A549 (cell line): ENCODE measurements at regions not wholly inside any gene's neighbourhood (a gene's known extent, or its start where the extent isn't known, plus 50 kb on each side); places are given as distances from the start of the nearest gene placed in this dataset.
"Not testable (repeated sequence)": the region's sequence is repeated elsewhere in the genome, so short reads cannot be mapped to it uniquely, and the experiment has no call there.

ENCODE experiments used
- ATAC-seq, 2 experiments: fragments of 200-7000 bp in 1 of 2; fragments of >200 bp in 1 of 2; cut with Nextera tagmentation in 1 of 2; cut with Tn5 transposase in 1 of 2; 3 replicates each; pipeline versions ENCODE4 v1.8.0 to v1.9.1; 2018 to 2020; ENCODE audit warnings: mild to moderate bottlenecking in 1 of 2, moderate library complexity in 1 of 2
- CTCF ChIA-PET: fragments of 300-600 bp; sonication (Branson Sonifier 250); formaldehyde crosslinking; extraction: SDS; loops from one replicate; lab custom pipeline; 2021; ENCODE audit warnings: antibody characterized with exemption, inconsistent platforms; lab: Yijun Ruan, JAX
- POLR2A ChIA-PET: fragments of 350-600 bp; formaldehyde crosslinking; extraction: SDS; loops from one replicate; lab custom pipeline; 2021; ENCODE audit warnings: antibody characterized with exemption, inconsistent platforms; lab: Yijun Ruan, JAX
- DNase-seq, 2 experiments: peaks; one replicate each; pipeline versions ENCODE4 v3.0.0 to v3.0.0-alpha.2; 2011 to 2016; ENCODE audit warnings: low read depth in 1 of 2, low spot score in 1 of 2
- FAIRE-seq: peaks from 2 replicates; lab custom pipeline; 2011; peaks lifted over from hg19 to GRCh38; lab: Jason Lieb, UNC
- H3K27ac ChIP-seq, 2 experiments: fragments of >200 bp; sonication (Bioruptor Twin); formaldehyde crosslinking; 3 replicates each; pipeline ENCODE4 v1.5.1; 2016 to 2017
- H3K4me1 ChIP-seq: fragments of >200 bp; sonication (Bioruptor Twin); formaldehyde crosslinking; 3 replicates; pipeline ENCODE4 v1.6.1; 2016
- H3K4me2 ChIP-seq: fragments of >200 bp; sonication (Bioruptor Twin); formaldehyde crosslinking; 3 replicates; pipeline ENCODE4 v1.6.1; 2016
- H3K4me3 ChIP-seq: fragments of >200 bp; sonication (Bioruptor Twin); formaldehyde crosslinking; 3 replicates; pipeline ENCODE4 v1.5.1; 2016
- H3K9me3 ChIP-seq: fragments of >200 bp; sonication (Bioruptor Twin); formaldehyde crosslinking; 3 replicates; pipeline ENCODE4 v1.6.1; 2016
- CBX2 ChIP-seq: fragments of 200-600 bp; sonication (generic); IDR thresholded peaks from 2 replicates; pipeline ENCODE4 v1.6.1; 2016; ENCODE audit warnings: low read depth, mild to moderate bottlenecking, borderline replicate concordance
- CBX8 ChIP-seq: fragments of 200-600 bp; sonication (generic); IDR thresholded peaks from 2 replicates; pipeline ENCODE4 v1.6.1; 2016
- HEYL ChIP-seq: fragments of 250-450 bp; sonication (Bioruptor Pico); IDR thresholded peaks from 2 replicates; pipeline ENCODE4 v1.8.0; 2021; ENCODE audit warnings: mild to moderate bottlenecking, moderate library complexity
- HOXB5 ChIP-seq: fragments of 250-450 bp; sonication (Bioruptor Pico); IDR thresholded peaks from 2 replicates; pipeline ENCODE4 v1.5.0; 2020; ENCODE audit warnings: mild to moderate bottlenecking, moderate library complexity
- JUN ChIP-seq, 2 experiments: fragments of >200 bp; sonication (Bioruptor Twin); formaldehyde crosslinking; IDR thresholded peaks; 2 replicates in 1 of 2; 3 replicates in 1 of 2; pipeline ENCODE4 v1.6.1; 2016 to 2017
- JUNB ChIP-seq: fragments of >200 bp; sonication (Bioruptor Twin); formaldehyde crosslinking; IDR thresholded peaks from 2 replicates; pipeline ENCODE4 v1.6.1; 2016
- KDM5A ChIP-seq: fragments of 200-600 bp; sonication (generic); IDR thresholded peaks from 2 replicates; pipeline ENCODE4 v1.6.1; 2016; ENCODE audit warnings: antibody characterized with exemption, mild to moderate bottlenecking
- MAZ ChIP-seq: fragments of 150-350 bp; IDR thresholded peaks from 2 replicates; pipeline ENCODE4 v1.6.1; 2014; ENCODE audit warnings: antibody characterized with exemption, low read depth, low read length, borderline replicate concordance
- RFX5 ChIP-seq: fragments of 450-650 bp; IDR thresholded peaks from 2 replicates; pipeline ENCODE4 v1.7.1; 2014; ENCODE audit warnings: antibody characterized with exemption, mild to moderate bottlenecking, moderate library complexity
- RNF2 ChIP-seq: fragments of 200-600 bp; sonication (generic); IDR thresholded peaks from 2 replicates; pipeline ENCODE4 v1.6.1; 2016; ENCODE audit warnings: low read depth, mild to moderate bottlenecking, antibody characterized with exemption, moderate library complexity, borderline replicate concordance
- TFCP2L1 ChIP-seq: fragments of 250-450 bp; sonication (Bioruptor Pico); IDR thresholded peaks from 2 replicates; pipeline ENCODE4 v1.5.0; 2021; ENCODE audit warnings: mild to moderate bottlenecking
- ZC3H11A ChIP-seq: fragments of 450-650 bp; IDR thresholded peaks from 2 replicates; pipeline ENCODE4 v1.6.1; 2014; ENCODE audit warnings: antibody characterized with exemption, mild to moderate bottlenecking
- ZNF302 ChIP-seq: fragments of 250-450 bp; sonication (Bioruptor Pico); IDR thresholded peaks from 2 replicates; pipeline ENCODE4 v1.9.0; 2021; ENCODE audit warnings: inconsistent platforms, mild to moderate bottlenecking, moderate library complexity
- WGBS: methylation state at CpG from one replicate; pipeline ENCODE4 v1.1.6; 2017; ENCODE audit errors: missing lambda C conversion rate; 5-methylcytosine and 5-hydroxymethylcytosine counted together
- TF ChIP-seq, protein P1 (sequence below): fragments of >200 bp; sonication (Bioruptor Twin); formaldehyde crosslinking; IDR thresholded peaks from 3 replicates; pipeline ENCODE4 v1.6.1; 2016
- TF ChIP-seq, protein P2 (sequence below): IDR thresholded peaks from 2 replicates; pipeline ENCODE4 v1.6.1; 2012; ENCODE audit warnings: low read depth, borderline replicate concordance

DNA sequence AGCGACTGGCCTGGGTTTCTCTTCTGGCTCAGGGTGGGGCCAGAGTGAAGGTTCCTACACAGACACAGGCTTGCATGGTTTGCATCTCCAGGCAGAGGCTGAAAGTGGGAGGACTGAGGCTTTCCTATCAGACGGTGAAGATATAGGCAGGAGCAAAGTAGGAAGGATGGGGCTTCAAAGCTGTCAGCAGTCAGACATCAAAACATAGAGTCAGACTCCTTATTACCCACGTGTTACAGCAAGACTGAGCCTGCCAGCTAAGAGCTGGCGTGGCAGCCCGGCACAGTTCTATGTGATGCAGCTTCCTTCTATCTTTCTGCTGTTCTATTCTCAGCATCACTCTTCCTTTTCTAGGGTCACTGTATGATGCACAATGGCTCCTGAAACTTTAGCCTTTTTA, 445.1 kb downstream of the DOK5 start:
- no peaks in the 10 kb centered on the region for H3K4me1 ChIP-seq
- POLR2A ChIA-PET = no interaction called here
- no peak overlapping the region for H3K27ac ChIP-seq
- WGBS = 17% methylated on average over 5 of the region's 5 CpGs
- no peak overlapping the region for H3K4me2 ChIP-seq
- ATAC-seq = no peak
- TF ChIP-seq, protein P1, sequence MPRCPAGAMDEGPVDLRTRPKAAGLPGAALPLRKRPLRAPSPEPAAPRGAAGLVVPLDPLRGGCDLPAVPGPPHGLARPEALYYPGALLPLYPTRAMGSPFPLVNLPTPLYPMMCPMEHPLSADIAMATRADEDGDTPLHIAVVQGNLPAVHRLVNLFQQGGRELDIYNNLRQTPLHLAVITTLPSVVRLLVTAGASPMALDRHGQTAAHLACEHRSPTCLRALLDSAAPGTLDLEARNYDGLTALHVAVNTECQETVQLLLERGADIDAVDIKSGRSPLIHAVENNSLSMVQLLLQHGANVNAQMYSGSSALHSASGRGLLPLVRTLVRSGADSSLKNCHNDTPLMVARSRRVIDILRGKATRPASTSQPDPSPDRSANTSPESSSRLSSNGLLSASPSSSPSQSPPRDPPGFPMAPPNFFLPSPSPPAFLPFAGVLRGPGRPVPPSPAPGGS = no peak
- TF ChIP-seq RFX5 = no peak
- TF ChIP-seq ZNF302 (CRISPR knock-in tag) = no peak
- TF ChIP-seq, all 56 proteins: peak for 0
- CTCF ChIA-PET = no interaction called here
- FAIRE-seq (no peak), DNase-seq (no peak)
- Histone ChIP-seq H3K4me3 (no peak overlapping the region), H3K9me3 (no peaks in the 10 kb centered on the region)

DNA sequence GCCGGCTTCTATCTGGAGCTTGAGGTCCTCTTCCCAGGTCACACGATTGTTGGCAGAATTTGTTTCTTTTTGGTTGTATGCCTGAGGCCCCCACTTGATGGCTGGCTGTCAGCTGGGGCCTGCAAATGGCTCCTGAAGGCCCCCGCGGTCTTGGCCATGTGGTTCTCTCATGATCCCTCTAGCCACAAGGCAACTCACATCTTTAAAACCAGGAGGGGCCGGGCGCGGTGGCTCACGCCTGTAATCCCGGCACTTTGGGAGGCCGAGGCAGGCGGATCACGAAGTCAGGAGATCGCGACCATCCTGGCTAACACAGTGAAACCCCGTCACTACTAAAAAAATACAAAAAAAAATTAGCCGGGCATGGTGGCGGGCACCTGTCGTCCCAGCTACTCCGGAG, 443.6 kb downstream of the DOK5 start:
- H3K4me1 ChIP-seq, CTCF ChIA-PET, POLR2A ChIA-PET, DNase-seq, H3K4me3 ChIP-seq, FAIRE-seq, H3K27ac ChIP-seq, H3K9me3 ChIP-seq, ATAC-seq, H3K4me2 ChIP-seq: not testable (repeated sequence)
- 44% methylated on average over 19 of the region's 19 CpGs for WGBS

DNA sequence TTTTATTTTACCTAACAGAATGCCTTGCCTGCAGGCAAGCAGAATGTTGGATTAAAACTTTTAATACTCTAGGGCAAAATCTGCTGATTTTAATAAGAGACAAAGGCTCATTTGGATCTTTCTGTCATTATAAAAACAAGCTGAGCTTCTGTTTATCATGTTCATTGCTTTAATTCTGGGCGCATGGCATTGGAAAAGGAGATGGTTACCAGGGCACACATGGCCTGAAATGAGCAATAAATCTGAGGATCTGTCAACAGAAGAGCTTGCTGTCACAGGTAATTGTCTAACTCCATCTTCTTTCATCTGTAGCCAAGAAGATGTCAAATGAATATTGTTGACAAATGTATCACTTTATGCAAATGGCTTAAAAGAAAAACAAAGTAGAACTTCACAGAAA, 439.6 kb downstream of the DOK5 start:
- DNase-seq (no peak), FAIRE-seq (peak; percentile 32), ATAC-seq (no peak)
- Histone ChIP-seq H3K4me3 (no peak overlapping the region), H3K4me1 (no peaks in the 10 kb centered on the region), H3K4me2 (no peak overlapping the region), H3K27ac (no peak overlapping the region), H3K9me3 (no peaks in the 10 kb centered on the region)
- POLR2A ChIA-PET = no interaction called here
- WGBS = 0% methylated on average over 1 of the region's 1 CpG
- CTCF ChIA-PET = no interaction called here
- TF ChIP-seq HEYL (no peak), HOXB5 (CRISPR knock-in tag) (no peak), JUNB (no peak), CBX2 (no peak), MAZ (no peak), JUN (IDR thresholded peaks at IDR 0.05) (no peak), TFCP2L1 (CRISPR knock-in tag) (no peak), KDM5A (no peak), CBX8 (no peak), RNF2 (no peak)
- TF ChIP-seq, all 56 proteins: peak for 0

DNA sequence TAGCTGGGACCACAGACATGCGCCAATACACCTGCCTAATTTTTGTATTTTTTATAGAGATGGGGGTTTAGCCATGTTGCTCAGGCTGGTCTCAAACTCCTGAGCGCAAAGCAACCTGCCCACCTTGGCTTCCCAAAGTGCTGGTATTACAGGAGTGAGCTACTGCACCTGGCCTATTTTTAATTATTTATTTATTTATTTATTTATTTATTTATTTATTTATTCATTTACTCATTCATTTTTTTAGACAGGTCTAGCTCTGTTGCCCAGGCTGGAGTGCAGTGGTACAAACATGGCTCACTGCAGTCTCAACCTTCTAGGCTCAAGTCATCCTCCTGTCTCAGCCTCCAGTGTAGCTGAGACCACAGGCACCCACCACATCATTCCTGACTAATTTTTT, 434.3 kb downstream of the DOK5 start:
- TF ChIP-seq ZC3H11A = peak; percentile 44
- TF ChIP-seq, protein P2, sequence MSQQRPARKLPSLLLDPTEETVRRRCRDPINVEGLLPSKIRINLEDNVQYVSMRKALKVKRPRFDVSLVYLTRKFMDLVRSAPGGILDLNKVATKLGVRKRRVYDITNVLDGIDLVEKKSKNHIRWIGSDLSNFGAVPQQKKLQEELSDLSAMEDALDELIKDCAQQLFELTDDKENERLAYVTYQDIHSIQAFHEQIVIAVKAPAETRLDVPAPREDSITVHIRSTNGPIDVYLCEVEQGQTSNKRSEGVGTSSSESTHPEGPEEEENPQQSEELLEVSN = no peak
- FAIRE-seq = no peak
- 13% methylated on average over 2 of the region's 2 CpGs for WGBS
- Histone ChIP-seq H3K4me1 (no peaks in the 10 kb centered on the region), H3K27ac (no peak overlapping the region), H3K4me3 (no peak overlapping the region), H3K4me2 (no peak overlapping the region), H3K9me3 (no peaks in the 10 kb centered on the region)
- CTCF ChIA-PET = no interaction called here
- no peak for ATAC-seq
- POLR2A ChIA-PET = no interaction called here
- DNase-seq = no peak

DNA sequence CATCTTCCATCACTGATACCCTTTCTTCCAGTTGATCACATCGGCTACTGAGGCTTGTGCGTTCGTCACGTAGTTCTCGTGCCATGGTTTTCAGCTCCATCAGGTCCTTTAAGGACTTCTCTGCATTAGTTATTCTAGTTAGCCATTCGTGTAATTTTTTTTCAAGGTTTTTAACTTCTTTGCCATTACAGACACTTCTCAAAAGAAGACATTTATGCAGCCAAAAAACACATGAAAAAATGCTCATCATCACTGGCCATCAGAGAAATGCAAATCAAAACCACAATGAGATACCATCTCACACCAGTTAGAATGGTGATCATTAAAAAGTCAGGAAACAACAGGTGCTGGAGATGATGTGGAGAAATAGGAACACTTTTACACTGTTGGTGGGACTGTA, 430.7 kb downstream of the DOK5 start:
- POLR2A ChIA-PET, FAIRE-seq, H3K27ac ChIP-seq, H3K9me3 ChIP-seq, H3K4me1 ChIP-seq, ATAC-seq, H3K4me3 ChIP-seq, H3K4me2 ChIP-seq, CTCF ChIA-PET, DNase-seq: not testable (repeated sequence)
- WGBS = 15% methylated on average over 6 of the region's 6 CpGs
